Neural progenitor cell (in vitro differentiated cells): ENCODE measurements at regions not wholly inside any gene's neighbourhood (a gene's known extent, or its start where the extent isn't known, plus 50 kb on each side); places are given as distances from the start of the nearest gene placed in this dataset.
A peak's percentile ranks its signal among the peaks of the same experiment; 100 is the strongest.

ENCODE experiments used
- DNase-seq: peaks from one replicate; pipeline ENCODE4 v3.0.0-alpha.2; 2016; ENCODE audit warnings: low spot score
- H2AFZ ChIP-seq: fragments of 200-600 bp; sonication (generic); replicated peaks from 2 replicates; pipeline ENCODE4 v1.6.1; 2016; ENCODE audit warnings: antibody characterized with exemption
- H3F3A ChIP-seq: fragments of 200-600 bp; sonication (generic); 2 replicates; pipeline ENCODE4 v1.6.1; 2016; ENCODE audit warnings: antibody characterized with exemption, low read depth
- H3K27ac ChIP-seq: fragments of 200-600 bp; sonication (generic); 2 replicates; pipeline ENCODE4 v1.5.1; 2016; ENCODE audit warnings: mild to moderate bottlenecking
- H3K27me3 ChIP-seq: fragments of 200-600 bp; sonication (generic); 2 replicates; pipeline ENCODE4 v1.6.1; 2016; ENCODE audit warnings: mild to moderate bottlenecking, moderate library complexity
- H3K36me3 ChIP-seq: fragments of 200-600 bp; sonication (generic); 2 replicates; pipeline ENCODE4 v1.5.1; 2016
- H3K4me1 ChIP-seq: fragments of 200-600 bp; sonication (generic); 2 replicates; pipeline ENCODE4 v1.6.1; 2016; ENCODE audit warnings: mixed run types
- H3K4me2 ChIP-seq: fragments of 200-600 bp; sonication (generic); 2 replicates; pipeline ENCODE4 v1.6.1; 2016
- H3K4me3 ChIP-seq: fragments of 200-600 bp; sonication (generic); 2 replicates; pipeline ENCODE4 v1.5.1; 2016
- H3K79me2 ChIP-seq: fragments of 200-600 bp; sonication (generic); 2 replicates; pipeline ENCODE4 v1.6.1; 2016; ENCODE audit warnings: low read depth
- H3K9ac ChIP-seq: fragments of 200-600 bp; sonication (generic); 2 replicates; pipeline ENCODE4 v1.6.1; 2016
- H3K9me3 ChIP-seq: fragments of 200-600 bp; sonication (generic); 2 replicates; pipeline ENCODE4 v1.5.1; 2016; ENCODE audit warnings: low read depth
- H4K20me1 ChIP-seq: fragments of 200-600 bp; sonication (generic); 2 replicates; pipeline ENCODE4 v1.6.1; 2016; ENCODE audit warnings: low read depth
- H3K27ac Mint-ChIP-seq: 3 replicates; pipeline ENCODE4 v1.8.0; 2021; ENCODE audit warnings: mixed read lengths
- H3K27me3 Mint-ChIP-seq: 2 replicates; pipeline ENCODE4 v1.8.0; 2022; ENCODE audit warnings: low read depth, mild to moderate bottlenecking, inconsistent platforms, moderate library complexity, mixed read lengths; ENCODE audit not compliant: insufficient read depth
- H3K36me3 Mint-ChIP-seq: 3 replicates; pipeline ENCODE4 v1.8.0; 2021; ENCODE audit warnings: mixed read lengths
- H3K4me1 Mint-ChIP-seq: 3 replicates; pipeline ENCODE4 v1.8.0; 2021; ENCODE audit warnings: mixed read lengths
- H3K4me3 Mint-ChIP-seq: 3 replicates; pipeline ENCODE4 v1.8.0; 2021; ENCODE audit warnings: mild to moderate bottlenecking, moderate library complexity, mixed read lengths
- H3K9me3 Mint-ChIP-seq: 3 replicates; pipeline ENCODE4 v1.8.0; 2020; ENCODE audit warnings: mixed read lengths
- CTCF ChIP-seq: fragments of 200-600 bp; sonication (generic); IDR thresholded peaks from 2 replicates; pipeline ENCODE4 v1.5.1; 2017; ENCODE audit warnings: antibody characterized with exemption, mild to moderate bottlenecking
- EZH2 ChIP-seq: fragments of 200-600 bp; sonication (generic); IDR thresholded peaks from 2 replicates; pipeline ENCODE4 v1.6.1; 2017; ENCODE audit warnings: antibody characterized with exemption, mild to moderate bottlenecking, moderate library complexity
- EZH2phosphoT487 ChIP-seq: fragments of 200-600 bp; sonication (generic); IDR thresholded peaks from 2 replicates; pipeline ENCODE4 v1.6.1; 2017; ENCODE audit warnings: antibody characterized with exemption

GRCh38 chr14:98162856-98163805 lies 1108.9 kb downstream of the BCL11B start:
- Histone ChIP-seq H3K9ac (no peak overlapping the region), H3K27ac (no peak overlapping the region), H4K20me1 (no peaks in the 10 kb centered on the region), H2AFZ (peak overlapping the region; percentile 50), H3K79me2 (no peaks in the 10 kb centered on the region), H3K27me3 (no peaks in the 10 kb centered on the region), H3K4me3 (no peak overlapping the region), H3F3A (peaks cover 3% of the 10 kb centered on the region), H3K4me2 (peak overlapping the region; percentile 14), H3K4me1 (peaks cover 11% of the 10 kb centered on the region), H3K9me3 (no peaks in the 10 kb centered on the region), H3K36me3 (no peaks in the 10 kb centered on the region)
- TF ChIP-seq CTCF (peak; percentile 14), EZH2 (no peak), EZH2phosphoT487 (no peak)
- Mint-ChIP-seq H3K4me1 (peaks cover 6% of the 10 kb centered on the region), H3K4me3 (no peak overlapping the region), H3K27me3 (no peaks in the 10 kb centered on the region), H3K9me3 (peaks cover under 1% of the 10 kb centered on the region), H3K27ac (no peak overlapping the region), H3K36me3 (no peaks in the 10 kb centered on the region)
- peak; percentile 48 for DNase-seq

DNA sequence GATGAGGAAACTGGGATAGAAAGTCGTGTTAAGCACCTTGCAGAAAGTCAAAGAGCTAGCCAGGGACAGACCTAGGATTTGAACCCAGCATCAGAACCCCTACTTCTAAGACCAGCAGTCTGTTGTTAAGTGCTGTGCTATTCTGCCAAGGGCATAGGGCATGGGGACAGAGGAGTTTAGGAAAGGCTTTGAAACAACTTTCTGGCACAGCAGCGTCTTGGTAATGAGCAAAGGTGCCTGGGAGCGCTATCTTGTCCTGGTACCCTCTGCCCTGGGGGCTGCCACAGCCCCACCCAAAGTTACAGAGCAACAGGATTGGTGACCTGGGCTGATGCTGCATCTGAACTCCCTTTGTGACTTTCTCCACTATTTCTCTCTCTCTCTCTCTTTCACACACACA lies 1108.1 kb downstream of the BCL11B start:
- H3K4me3 ChIP-seq: no peak overlapping the region
- Mint-ChIP-seq H3K36me3 (no peaks in the 10 kb centered on the region), H3K9me3 (peaks cover 2% of the 10 kb centered on the region), H3K4me3 (no peak overlapping the region), H3K4me1 (peaks cover 6% of the 10 kb centered on the region), H3K27ac (no peak overlapping the region), H3K27me3 (no peaks in the 10 kb centered on the region)
- H3K9me3 ChIP-seq: no peaks in the 10 kb centered on the region
- no peaks in the 10 kb centered on the region for H3K27me3 ChIP-seq
- H3K36me3 ChIP-seq: no peaks in the 10 kb centered on the region
- H3K4me1 ChIP-seq: peaks cover 11% of the 10 kb centered on the region
- DNase-seq: no peak
- H3K79me2 ChIP-seq: no peaks in the 10 kb centered on the region
- no peak overlapping the region for H2AFZ ChIP-seq
- TF ChIP-seq CTCF (no peak), EZH2 (no peak), EZH2phosphoT487 (no peak)
- H3K27ac ChIP-seq: no peak overlapping the region
- H3F3A ChIP-seq: peaks cover 3% of the 10 kb centered on the region
- H4K20me1 ChIP-seq: no peaks in the 10 kb centered on the region
- no peak overlapping the region for H3K9ac ChIP-seq
- H3K4me2 ChIP-seq: no peak overlapping the region

- Histone ChIP-seq H3K9me3 (no peaks in the 10 kb centered on the region), H2AFZ (no peak overlapping the region), H3F3A (peaks cover 3% of the 10 kb centered on the region), H3K4me1 (peaks cover 11% of the 10 kb centered on the region), H4K20me1 (no peaks in the 10 kb centered on the region), H3K36me3 (no peaks in the 10 kb centered on the region), H3K27ac (no peak overlapping the region), H3K4me2 (no peak overlapping the region), H3K79me2 (no peaks in the 10 kb centered on the region), H3K27me3 (no peaks in the 10 kb centered on the region), H3K9ac (no peak overlapping the region), H3K4me3 (no peak overlapping the region)
- TF ChIP-seq EZH2phosphoT487 (no peak), CTCF (no peak), EZH2 (no peak)
- DNase-seq: no peak
- Mint-ChIP-seq H3K4me3 (no peak overlapping the region), H3K4me1 (peaks cover 10% of the 10 kb centered on the region), H3K27ac (no peak overlapping the region), H3K27me3 (no peaks in the 10 kb centered on the region), H3K36me3 (no peaks in the 10 kb centered on the region), H3K9me3 (peaks cover 2% of the 10 kb centered on the region)
Observed at GRCh38 chr14:98165976-98166375, 1106.0 kb downstream of the BCL11B start.
